GM03348 (cell line): ENCODE measurements at regions not wholly inside any gene's neighbourhood (a gene's known extent, or its start where the extent isn't known, plus 50 kb on each side); places are given as distances from the start of the nearest gene placed in this dataset.
A peak's percentile ranks its signal among the peaks of the same experiment; 100 is the strongest.
"Not testable (repeated sequence)": the region's sequence is repeated elsewhere in the genome, so short reads cannot be mapped to it uniquely, and the experiment has no call there.

Experiments
- DNase-seq: peaks from one replicate; pipeline ENCODE4 v3.0.0; 2012; ENCODE audit warnings: low spot score

- no peak for DNase-seq
These were observed 129.0 kb upstream of the RREB1 start for GRCh38 chr6:6978731-6979130.

DNA sequence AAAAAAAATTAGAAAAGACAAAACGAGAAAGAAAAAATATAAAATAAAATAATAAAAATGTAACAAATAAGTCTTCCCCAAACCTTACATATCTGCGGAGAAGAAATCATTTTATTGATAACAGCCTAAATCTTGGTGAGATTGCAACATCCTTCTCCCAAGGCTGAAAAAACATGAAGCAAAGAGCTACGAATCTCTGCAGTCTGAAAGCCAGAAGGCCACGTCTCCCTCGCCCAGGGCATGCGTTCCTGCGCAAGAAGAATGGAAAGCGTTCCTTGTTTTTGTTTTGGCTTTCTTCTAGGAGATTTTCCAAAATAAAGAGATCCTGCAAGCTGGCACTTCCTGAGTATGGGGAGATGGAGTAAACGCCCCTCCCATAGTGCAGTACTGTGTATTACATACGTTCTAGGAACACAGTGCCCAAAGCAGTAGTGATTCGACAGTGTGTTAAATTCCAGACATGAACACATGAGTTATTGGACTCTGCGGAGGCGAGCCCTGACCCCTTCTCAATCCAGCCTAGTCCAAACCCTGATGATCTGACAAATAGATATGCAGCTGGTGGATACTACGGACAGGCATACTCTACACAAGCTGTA is 126.7 kb upstream of the RREB1 start:
- DNase-seq: no peak

- no peak for DNase-seq
These were observed 126.0 kb upstream of the RREB1 start for GRCh38 chr6:6981681-6982322.

- DNase-seq: no peak
These were observed 125.1 kb upstream of the RREB1 start for GRCh38 chr6:6982663-6983062.

GRCh38 chr6:6984585-6985366 is 123.0 kb upstream of the RREB1 start:
- DNase-seq: no peak

- DNase-seq: no peak
These were observed 121.4 kb upstream of the RREB1 start for GRCh38 chr6:6986344-6986743.

GRCh38 chr6:6987749-6988148 is 120.0 kb upstream of the RREB1 start:
- DNase-seq: no peak

- DNase-seq: not testable (repeated sequence)
These were observed 117.7 kb upstream of the RREB1 start for GRCh38 chr6:6990059-6990458.

DNA sequence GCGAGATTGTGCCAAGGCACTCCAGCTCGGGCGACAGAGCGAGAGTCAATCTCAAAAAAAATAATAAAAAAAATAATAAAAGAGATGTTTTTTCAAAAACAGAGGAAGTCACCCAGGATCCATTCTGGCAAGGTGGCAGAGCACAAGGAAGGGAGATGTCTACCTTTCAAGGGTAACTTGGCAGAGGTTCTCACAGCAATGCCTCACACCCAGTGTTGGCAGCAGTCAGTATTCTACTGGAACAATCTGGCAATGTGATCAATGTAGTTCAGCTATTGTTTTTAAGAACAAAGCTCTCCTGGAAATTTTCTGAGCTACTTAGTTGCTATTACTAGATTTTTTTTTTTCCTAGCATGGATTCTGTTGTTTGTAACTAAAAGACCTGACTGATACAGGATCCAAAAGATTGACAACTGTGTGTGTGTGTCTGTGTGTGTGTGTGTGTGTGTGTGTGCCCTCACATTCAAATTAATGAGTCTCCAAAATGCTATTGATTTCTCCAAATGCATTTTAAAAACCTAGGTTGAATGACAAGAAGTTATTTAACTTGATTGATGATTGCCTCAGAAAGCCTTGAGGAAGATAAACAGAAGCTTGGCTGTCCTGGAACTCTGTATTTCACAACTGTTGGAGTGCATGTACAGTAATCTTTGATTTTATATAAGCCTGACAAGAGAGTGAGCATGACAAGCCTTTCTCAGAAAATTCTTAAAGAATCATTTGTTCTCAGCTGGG is 114.1 kb upstream of the RREB1 start:
- DNase-seq: no peak

- DNase-seq: no peak
These were observed 113.0 kb upstream of the RREB1 start for GRCh38 chr6:6994796-6995195.

DNA sequence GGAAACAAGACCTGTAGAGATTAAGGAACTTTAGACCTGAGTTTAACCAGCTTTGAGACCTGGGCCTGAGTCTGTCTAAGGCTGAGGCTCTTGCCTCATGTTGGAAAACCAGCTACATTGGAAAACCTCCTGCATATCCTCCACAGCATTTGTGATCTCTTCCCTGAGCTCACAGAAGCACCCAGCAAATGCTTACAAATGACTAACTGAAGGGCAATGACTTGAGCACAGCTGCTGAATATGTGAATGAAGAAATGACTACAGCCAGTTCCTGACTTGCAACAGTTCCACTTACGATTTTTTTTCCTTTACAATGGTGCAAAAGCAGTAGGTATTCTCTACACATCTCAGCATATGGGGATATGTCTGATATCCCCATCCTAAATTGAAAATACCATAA is 112.4 kb upstream of the RREB1 start:
- DNase-seq: no peak

GRCh38 chr6:6996124-6996523 is 111.6 kb upstream of the RREB1 start:
- DNase-seq: no peak

DNA sequence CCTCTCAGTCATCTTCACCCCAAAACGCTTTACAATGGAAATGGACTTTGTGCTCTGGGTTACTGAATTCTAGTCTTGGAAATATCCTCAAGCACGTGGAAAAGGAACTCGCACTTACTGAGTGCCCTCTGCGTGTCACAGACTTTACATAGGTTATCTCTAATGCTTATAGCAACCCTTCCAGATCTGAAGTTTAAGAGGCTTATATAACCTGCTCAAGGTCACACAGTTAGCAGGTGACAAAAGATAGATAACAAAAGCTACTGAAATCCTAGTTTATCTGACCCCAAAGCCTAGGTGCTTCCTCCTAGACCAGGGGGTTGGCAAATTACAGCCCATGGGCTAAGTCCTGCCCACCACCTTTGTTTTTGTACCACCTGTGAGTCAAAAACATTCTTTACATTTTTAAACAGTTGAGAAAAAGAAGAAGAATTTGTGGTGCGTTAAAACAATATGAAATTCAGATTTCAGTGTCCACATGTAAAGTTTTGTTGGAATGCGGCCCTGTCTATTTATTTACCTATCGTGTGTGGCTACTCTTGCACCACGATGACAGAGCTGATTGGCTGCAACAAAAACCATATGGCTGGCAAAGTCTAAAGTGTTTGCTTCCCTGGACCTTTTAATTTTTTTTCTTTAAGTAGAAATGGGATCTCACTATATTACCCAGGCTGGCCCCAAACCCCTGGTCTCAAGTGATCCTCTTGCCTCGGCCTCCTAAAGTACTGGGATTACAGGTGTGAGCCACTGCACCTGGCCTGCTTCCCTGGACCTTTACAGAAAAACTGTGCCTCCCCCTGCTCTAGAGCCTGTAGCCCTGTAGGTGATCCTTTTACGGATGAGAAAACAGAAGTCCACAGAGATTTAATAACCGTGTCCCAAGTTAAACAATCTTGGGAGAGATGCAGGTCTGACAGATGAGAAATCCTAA is 110.2 kb upstream of the RREB1 start:
- no peak for DNase-seq

DNA sequence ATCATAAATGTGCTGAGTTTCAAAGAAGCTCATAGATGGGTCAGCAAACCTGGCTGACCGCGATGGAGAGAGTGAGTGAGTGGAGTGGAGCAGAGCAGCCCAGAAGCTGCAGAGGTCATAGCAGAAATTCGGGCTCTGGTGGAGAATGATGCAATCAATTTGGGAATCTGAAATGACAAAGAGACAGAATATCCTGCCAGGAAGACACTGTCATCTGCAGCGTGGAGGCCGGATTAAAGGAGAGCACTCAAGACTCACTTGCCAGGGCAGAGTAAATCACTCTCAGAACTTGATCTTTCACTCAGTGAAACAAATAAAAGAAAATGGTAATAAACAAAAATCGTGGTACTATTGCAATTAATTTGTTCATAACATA is 109.6 kb upstream of the RREB1 start:
- DNase-seq: peak; percentile 55

- DNase-seq: no peak
These were observed 106.7 kb upstream of the RREB1 start for GRCh38 chr6:7000825-7001777.

DNA sequence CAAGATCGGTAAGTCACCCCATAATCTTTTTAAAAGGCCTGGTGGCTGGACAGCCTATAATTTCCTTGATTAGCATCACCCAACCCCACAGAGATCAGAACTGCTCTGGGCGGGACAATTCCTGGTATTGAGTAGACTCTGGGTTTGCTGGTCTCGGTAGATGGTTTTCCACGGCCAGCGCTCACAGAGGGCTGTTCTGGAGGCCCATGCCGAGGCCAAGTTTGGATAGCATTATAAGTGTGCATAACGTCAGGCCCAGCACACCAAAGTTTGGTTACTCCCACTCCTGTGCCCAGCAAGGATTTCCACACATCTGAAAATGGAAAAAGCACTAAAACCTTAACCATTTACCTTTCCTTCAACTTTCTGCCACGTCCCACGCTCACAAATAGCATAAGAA is 104.7 kb upstream of the RREB1 start:
- DNase-seq: no peak

DNA sequence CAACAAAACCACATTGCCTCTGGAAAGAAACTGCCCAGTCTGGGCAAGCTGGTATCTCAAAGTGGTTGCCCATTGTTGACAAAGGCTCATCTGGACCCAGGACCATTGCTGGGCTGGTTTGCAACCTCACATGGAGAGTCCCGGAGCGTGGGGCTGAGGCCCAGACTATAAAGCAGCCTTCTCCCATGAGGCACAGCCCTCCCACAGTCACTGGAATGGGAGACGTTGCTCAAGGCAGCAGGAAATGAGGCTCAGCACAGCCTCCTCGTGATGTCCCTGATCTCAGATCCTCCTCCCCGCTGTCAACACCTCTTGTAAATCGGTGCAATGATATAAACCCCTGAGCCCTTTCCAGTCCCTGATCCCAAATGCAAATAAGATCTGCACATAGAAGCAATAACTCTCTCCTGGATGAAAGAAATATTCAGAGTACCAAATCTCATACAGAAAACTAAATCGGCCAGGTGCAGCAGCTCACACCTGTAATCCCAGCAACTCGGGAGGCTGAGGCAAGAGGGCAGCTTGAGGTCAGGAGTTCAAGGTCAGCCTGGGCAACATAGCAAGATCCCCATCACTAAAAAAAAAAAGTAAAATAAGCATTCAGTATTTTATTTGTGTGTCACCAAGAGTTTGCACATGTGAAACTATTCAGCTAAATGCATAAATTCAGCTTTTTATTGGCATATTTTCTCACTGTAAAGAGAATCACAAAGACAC is 103.0 kb upstream of the RREB1 start:
- DNase-seq: peak; percentile 29

GRCh38 chr6:7006515-7007191 is 101.1 kb upstream of the RREB1 start:
- DNase-seq: no peak

DNA sequence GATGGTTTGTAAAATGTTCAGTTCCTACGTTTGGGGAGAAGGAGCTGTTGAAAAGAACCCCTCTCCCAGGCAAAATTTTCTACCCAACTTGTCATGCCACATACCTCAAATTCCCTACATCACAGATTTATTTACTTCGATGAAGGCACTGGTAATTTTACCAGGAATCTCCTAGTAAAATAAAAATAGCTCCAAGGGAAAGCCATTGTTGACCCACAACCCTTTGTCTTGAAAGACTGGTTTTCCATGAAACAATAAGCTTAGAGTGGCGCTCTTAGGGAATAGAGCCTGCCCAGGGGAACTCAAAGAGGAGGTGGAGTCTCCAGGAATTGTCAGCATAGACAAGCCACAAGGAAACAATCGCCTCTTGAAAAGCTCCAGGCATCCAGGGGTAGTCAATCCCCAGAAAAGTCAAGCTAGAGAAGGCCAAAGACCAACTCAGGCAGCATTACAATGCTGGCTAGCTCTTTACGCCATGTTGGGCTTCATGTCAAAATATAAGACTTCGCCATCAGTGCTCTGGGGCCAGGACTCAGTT is 99.2 kb upstream of the RREB1 start:
- no peak for DNase-seq
